ENCODE measurements at regions not wholly inside any gene's neighbourhood (a gene's known extent, or its start where the extent isn't known, plus 50 kb on each side); places are given as distances from the start of the nearest gene placed in this dataset.

GRCh38 chr7:131727189-131727588 lies 170.8 kb upstream of the PODXL start:
- no peak for TF ChIP-seq CTCF (conservative IDR thresholded peaks at IDR 0.05)
- TF ChIP-seq EZH2 (IDR thresholded peaks at IDR 0.05; ENCODE audit: low read depth): no peak
